GM23248 (cell line): ENCODE measurements at regions not wholly inside any gene's neighbourhood (a gene's known extent, or its start where the extent isn't known, plus 50 kb on each side); places are given as distances from the start of the nearest gene placed in this dataset.

ENCODE experiments used
- EZH2 ChIP-seq: fragments of 200-600 bp; sonication (generic); IDR thresholded peaks from 2 replicates; pipeline ENCODE4 v1.6.1; 2018; ENCODE audit warnings: antibody characterized with exemption, mild to moderate bottlenecking; ENCODE audit not compliant: insufficient read depth, poor library complexity, severe bottlenecking
- EZH2phosphoT487 ChIP-seq: fragments of 200-600 bp; sonication (generic); IDR thresholded peaks from 2 replicates; pipeline ENCODE4 v1.6.1; 2018; ENCODE audit warnings: antibody characterized with exemption, moderate library complexity, mild to moderate bottlenecking, low read depth; ENCODE audit not compliant: insufficient read depth

DNA sequence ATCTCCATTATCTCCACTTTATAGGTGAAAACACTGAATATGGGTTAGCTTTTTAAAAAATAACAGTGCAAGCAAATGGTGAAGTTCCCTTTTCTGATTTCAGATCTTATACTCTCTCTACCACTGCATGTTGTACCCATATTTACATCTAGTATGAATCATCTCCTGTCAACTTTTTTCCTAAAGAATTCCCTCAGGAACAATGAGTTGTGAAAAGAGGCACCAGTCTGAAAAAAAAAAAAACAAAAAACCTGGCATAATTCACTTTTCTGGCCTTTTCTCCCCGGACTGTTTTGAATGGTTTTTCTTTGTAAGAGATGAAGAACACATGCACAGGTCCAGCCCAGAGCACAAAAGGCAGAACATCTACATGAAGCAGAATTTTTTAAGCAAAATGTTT lies 596.0 kb downstream of the COL12A1 start:
- no peak for TF ChIP-seq EZH2phosphoT487
- no peak for TF ChIP-seq EZH2
